GM12878 (cell line): ENCODE measurements at regions not wholly inside any gene's neighbourhood (a gene's known extent, or its start where the extent isn't known, plus 50 kb on each side); places are given as distances from the start of the nearest gene placed in this dataset.

Experiments
- ATAC-seq: fragments of 200-7000 bp; cut with Tn5 transposase; 3 replicates; pipeline ENCODE4 v1.9.1; 2020; ENCODE audit warnings: mild to moderate bottlenecking, moderate library complexity
- BruUV-seq: library from RNA; stranded (reverse); fragments of 400-500 nt; replicated peaks from 2 replicates; lab custom pipeline; 2021; lab: Mats Ljungman, UMichigan
- CTCF ChIA-PET: fragments of 300-600 bp; sonication (Branson Sonifier 250); formaldehyde crosslinking; extraction: SDS; loops from one replicate; lab custom pipeline; 2021; ENCODE audit warnings: inconsistent platforms; lab: Yijun Ruan, JAX
- POLR2A ChIA-PET: fragments of 350-600 bp; formaldehyde crosslinking; extraction: SDS; loops from one replicate; lab custom pipeline; 2021; ENCODE audit warnings: inconsistent platforms; lab: Charles Lee
- RAD21 ChIA-PET: fragments of 300-600 bp; sonication (Branson Sonifier 250); formaldehyde crosslinking; loops from one replicate; lab custom pipeline; 2023; ENCODE audit warnings: antibody characterized with exemption; ENCODE audit not compliant: unreplicated experiment; lab: Charles Lee
- SMC1A ChIA-PET: fragments of 300-600 bp; sonication (Branson Sonifier 250); formaldehyde crosslinking; loops from one replicate; lab custom pipeline; 2023; ENCODE audit not compliant: unreplicated experiment, uncharacterized antibody; lab: Charles Lee
- DNase-seq: peaks from one replicate; pipeline ENCODE4 v3.0.0-alpha.2; 2011; ENCODE audit warnings: low read depth, low spot score
- FAIRE-seq: peaks from 3 replicates; lab custom pipeline; 2011; peaks lifted over from hg19 to GRCh38; lab: Jason Lieb, UNC
- H2AFZ ChIP-seq: 2 replicates; pipeline ENCODE4 v1.6.0; 2011; ENCODE audit warnings: low read depth, low read length, control low read depth; ENCODE audit not compliant: control insufficient read depth
- H3K27ac ChIP-seq: 2 replicates; pipeline ENCODE4 v1.5.1; 2011; ENCODE audit warnings: control low read depth; ENCODE audit not compliant: control insufficient read depth, insufficient read depth
- H3K27me3 ChIP-seq, 2 experiments: replicated peaks in 1 of 2; 2 replicates each; pipeline versions ENCODE4 v1.6.0 to v1.6.1; 2011; ENCODE audit warnings: low read length in 1 of 2; ENCODE audit not compliant: control insufficient read depth in 2 of 2, insufficient read depth in 2 of 2
- H3K36me3 ChIP-seq, 2 experiments: 2 replicates each; pipeline ENCODE4 v1.5.1; 2011; ENCODE audit warnings: low read length in 1 of 2; ENCODE audit not compliant: control insufficient read depth in 2 of 2, insufficient read depth in 2 of 2
- H3K4me1 ChIP-seq: 2 replicates; pipeline ENCODE4 v1.6.1; 2011; ENCODE audit warnings: mild to moderate bottlenecking, low read length, moderate library complexity, mixed read lengths; ENCODE audit not compliant: control insufficient read depth, insufficient read depth
- H3K4me2 ChIP-seq: 2 replicates; pipeline ENCODE4 v1.6.0; 2011; ENCODE audit warnings: control low read depth; ENCODE audit not compliant: control insufficient read depth, insufficient read depth
- H3K4me3 ChIP-seq: fragments of 200-600 bp; sonication (generic); 2 replicates; pipeline ENCODE4 v1.5.1; 2016
- H3K79me2 ChIP-seq: 2 replicates; pipeline ENCODE4 v1.6.0; 2011; ENCODE audit warnings: low read length; ENCODE audit not compliant: control insufficient read depth, insufficient read depth
- H3K9ac ChIP-seq: 2 replicates; pipeline ENCODE4 v1.8.0; 2011; ENCODE audit warnings: low read length, control low read depth, mixed read lengths; ENCODE audit not compliant: control insufficient read depth, insufficient read depth
- H3K9me3 ChIP-seq: replicated peaks from 3 replicates; pipeline ENCODE4 v1.5.1; 2011; ENCODE audit warnings: mild to moderate bottlenecking, low read length; ENCODE audit not compliant: control insufficient read depth, insufficient read depth
- H4K20me1 ChIP-seq: 2 replicates; pipeline ENCODE4 v1.6.0; 2011; ENCODE audit not compliant: control insufficient read depth, insufficient read depth
- CHD1 ChIP-seq: IDR thresholded peaks from 2 replicates; pipeline ENCODE4 v1.6.1; 2012; ENCODE audit warnings: low read depth, low read length, improper control_type of control experiment
- SMC3 ChIP-seq: IDR thresholded peaks from 2 replicates; pipeline ENCODE4 v1.6.1; 2011; ENCODE audit warnings: low read length, improper control_type of control experiment, borderline replicate concordance
- SPI1 ChIP-seq: IDR thresholded peaks from 2 replicates; pipeline ENCODE4 v1.6.1; 2011; ENCODE audit warnings: low read depth, mild to moderate bottlenecking, low read length, moderate library complexity, borderline replicate concordance; ENCODE audit not compliant: insufficient read depth
- SRF ChIP-seq, 2 experiments: IDR thresholded peaks; 2 replicates each; pipeline ENCODE4 v1.6.1; 2011; ENCODE audit warnings: low read depth in 2 of 2, low read length in 2 of 2, mild to moderate bottlenecking in 1 of 2, moderate library complexity in 1 of 2
- USF1 ChIP-seq: IDR thresholded peaks from 2 replicates; pipeline ENCODE4 v1.6.1; 2011; ENCODE audit warnings: borderline replicate concordance, low read depth, mild to moderate bottlenecking, moderate library complexity, mixed read lengths, low read length; ENCODE audit not compliant: insufficient read depth; ENCODE audit errors: extremely low read length
- YY1 ChIP-seq: IDR thresholded peaks from 2 replicates; pipeline ENCODE4 v1.6.1; 2011; ENCODE audit warnings: low read depth, mild to moderate bottlenecking, low read length
- in situ Hi-C: fragments of 300-500 bp; cut with MboI; formaldehyde crosslinking; loops from 9 replicates; pipeline ENCODE4 v1.14.3; 2018; ENCODE audit warnings: mixed read lengths
- intact Hi-C: fragments of 100-400 bp; cut with micrococcal nuclease; formaldehyde crosslinking; loops from one replicate; pipeline ENCODE4 v1.14.2; 2022; ENCODE audit not compliant: unreplicated experiment
- TF ChIP-seq, protein P1 (sequence below): IDR thresholded peaks from 2 replicates; pipeline ENCODE4 v1.6.1; 2012; ENCODE audit warnings: mild to moderate bottlenecking, low read depth, low read length

GRCh38 chr2:147763861-147764260 is 81.0 kb upstream of the ACVR2A start:
- no TSS peak for BruUV-seq
- ChIA-PET RAD21 (no interaction called here), CTCF (no interaction called here), SMC1A (no interaction called here), POLR2A (no interaction called here)
- H3K4me2 ChIP-seq: no peak overlapping the region
- no peaks in the 10 kb centered on the region for H3K27me3 ChIP-seq
- intact Hi-C loops (no loop called here), in situ Hi-C loops (no loop called here)
- FAIRE-seq: no peak
- DNase-seq: no peak
- H3K9me3 ChIP-seq: no peaks in the 10 kb centered on the region; the same call in 2 of the 3 replicates
- no peaks in the 10 kb centered on the region for H3K4me1 ChIP-seq
- H3K27ac ChIP-seq: no peak overlapping the region
- no peaks in the 10 kb centered on the region for H3K36me3 ChIP-seq
- ATAC-seq: no peak
- no peak overlapping the region for H3K9ac ChIP-seq
- H3K79me2 ChIP-seq: no peaks in the 10 kb centered on the region
- TF ChIP-seq, protein P1, sequence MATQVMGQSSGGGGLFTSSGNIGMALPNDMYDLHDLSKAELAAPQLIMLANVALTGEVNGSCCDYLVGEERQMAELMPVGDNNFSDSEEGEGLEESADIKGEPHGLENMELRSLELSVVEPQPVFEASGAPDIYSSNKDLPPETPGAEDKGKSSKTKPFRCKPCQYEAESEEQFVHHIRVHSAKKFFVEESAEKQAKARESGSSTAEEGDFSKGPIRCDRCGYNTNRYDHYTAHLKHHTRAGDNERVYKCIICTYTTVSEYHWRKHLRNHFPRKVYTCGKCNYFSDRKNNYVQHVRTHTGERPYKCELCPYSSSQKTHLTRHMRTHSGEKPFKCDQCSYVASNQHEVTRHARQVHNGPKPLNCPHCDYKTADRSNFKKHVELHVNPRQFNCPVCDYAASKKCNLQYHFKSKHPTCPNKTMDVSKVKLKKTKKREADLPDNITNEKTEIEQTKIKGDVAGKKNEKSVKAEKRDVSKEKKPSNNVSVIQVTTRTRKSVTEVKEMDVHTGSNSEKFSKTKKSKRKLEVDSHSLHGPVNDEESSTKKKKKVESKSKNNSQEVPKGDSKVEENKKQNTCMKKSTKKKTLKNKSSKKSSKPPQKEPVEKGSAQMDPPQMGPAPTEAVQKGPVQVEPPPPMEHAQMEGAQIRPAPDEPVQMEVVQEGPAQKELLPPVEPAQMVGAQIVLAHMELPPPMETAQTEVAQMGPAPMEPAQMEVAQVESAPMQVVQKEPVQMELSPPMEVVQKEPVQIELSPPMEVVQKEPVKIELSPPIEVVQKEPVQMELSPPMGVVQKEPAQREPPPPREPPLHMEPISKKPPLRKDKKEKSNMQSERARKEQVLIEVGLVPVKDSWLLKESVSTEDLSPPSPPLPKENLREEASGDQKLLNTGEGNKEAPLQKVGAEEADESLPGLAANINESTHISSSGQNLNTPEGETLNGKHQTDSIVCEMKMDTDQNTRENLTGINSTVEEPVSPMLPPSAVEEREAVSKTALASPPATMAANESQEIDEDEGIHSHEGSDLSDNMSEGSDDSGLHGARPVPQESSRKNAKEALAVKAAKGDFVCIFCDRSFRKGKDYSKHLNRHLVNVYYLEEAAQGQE: no peak
- TF ChIP-seq YY1 (no peak), SPI1 (no peak), USF1 (no peak), SMC3 (no peak), CHD1 (no peak), SRF (IDR thresholded peaks at IDR 0.05; ENCODE audit: low read depth in 2 of 2, low read length in 2 of 2) (no peak)
- TF ChIP-seq, all 136 proteins: peak for 0
- no peak overlapping the region for H3K4me3 ChIP-seq
- H2AFZ ChIP-seq: no peak overlapping the region
- H4K20me1 ChIP-seq: no peaks in the 10 kb centered on the region
